K562 (cell line): ENCODE measurements at regions not wholly inside any gene's neighbourhood (a gene's known extent, or its start where the extent isn't known, plus 50 kb on each side); places are given as distances from the start of the nearest gene placed in this dataset.

ENCODE experiments used
- ATAC-seq: fragments of 200-7000 bp; cut with Tn5 transposase; 3 replicates; pipeline ENCODE4 v1.9.1; 2020; ENCODE audit warnings: moderate library complexity
- BruUV-seq: library from RNA; stranded (reverse); fragments of 400-500 nt; replicated peaks from 2 replicates; lab custom pipeline; 2021; lab: Mats Ljungman, UMichigan
- CTCF ChIA-PET: fragments of 300-600 bp; formaldehyde crosslinking; extraction: SDS; loops from one replicate; lab custom pipeline; 2021; ENCODE audit warnings: low intra/inter-chr PET ratio; lab: Yijun Ruan, JAX
- POLR2A ChIA-PET: fragments of 300-600, 350-650 bp; sonication (Branson Sonifier 250); formaldehyde crosslinking; extraction: SDS; loops from one replicate; lab custom pipeline; 2021; ENCODE audit warnings: antibody characterized with exemption, inconsistent platforms; lab: Yijun Ruan, JAX
- DNase-seq, 4 experiments: peaks; one replicate each; pipeline versions ENCODE4 v3.0.0 to v3.0.0-alpha.2; 2011 to 2018; ENCODE audit warnings: low spot score in 3 of 4, mixed read lengths in 3 of 4; ENCODE audit errors: extremely low read depth in 1 of 4
- FAIRE-seq: peaks from 2 replicates; lab custom pipeline; 2011; peaks lifted over from hg19 to GRCh38; lab: Jason Lieb, UNC
- H2AFZ ChIP-seq: 2 replicates; pipeline ENCODE4 v1.6.0; 2011; ENCODE audit warnings: low read depth, low read length, control low read depth, inconsistent platforms
- H3K27ac ChIP-seq: fragments of 200-600 bp; 3 replicates; pipeline ENCODE4 v1.8.0; 2011; ENCODE audit warnings: low read depth, mild to moderate bottlenecking, control low read depth, inconsistent platforms, low read length, moderate library complexity, mixed read lengths; ENCODE audit errors: extremely low read depth
- H3K27me3 ChIP-seq, 2 experiments: fragments of 300-600 bp in 1 of 2; 2 replicates in 1 of 2; 3 replicates in 1 of 2; pipeline versions ENCODE4 v1.6.0 to v1.8.0; 2011; ENCODE audit warnings: inconsistent platforms in 2 of 2, low read length in 2 of 2, mild to moderate bottlenecking in 1 of 2, mixed read lengths in 1 of 2, moderate library complexity in 1 of 2; ENCODE audit not compliant: control insufficient read depth in 2 of 2, insufficient read depth in 2 of 2
- H3K36me3 ChIP-seq: fragments of 300-600 bp; 3 replicates; pipeline ENCODE4 v1.8.0; 2011; ENCODE audit warnings: mild to moderate bottlenecking, low read length, inconsistent platforms; ENCODE audit not compliant: control insufficient read depth, insufficient read depth
- H3K4me1 ChIP-seq, 2 experiments: fragments of 200-600 bp in 1 of 2; replicated peaks in 1 of 2; 2 replicates in 1 of 2; 3 replicates in 1 of 2; pipeline versions ENCODE4 v1.5.1 to v1.8.0; 2011; ENCODE audit warnings: inconsistent platforms in 2 of 2, low read length in 2 of 2, mild to moderate bottlenecking in 1 of 2, mixed read lengths in 1 of 2, moderate library complexity in 1 of 2; ENCODE audit not compliant: control insufficient read depth in 2 of 2, insufficient read depth in 2 of 2
- H3K4me2 ChIP-seq: 2 replicates; pipeline ENCODE4 v1.6.1; 2011; ENCODE audit warnings: low read length, control low read depth, inconsistent platforms, mixed read lengths; ENCODE audit not compliant: insufficient read depth
- H3K4me3 ChIP-seq: fragments of 200-600 bp; sonication (generic), shearing (Covaris generic); 2 replicates; pipeline ENCODE4 v1.5.1; 2016; ENCODE audit warnings: control low read depth, inconsistent platforms
- H3K79me2 ChIP-seq: fragments of 200-600 bp; 3 replicates; pipeline ENCODE4 v1.8.0; 2011; ENCODE audit warnings: low read length, inconsistent platforms; ENCODE audit not compliant: control insufficient read depth, insufficient read depth
- H3K9ac ChIP-seq, 2 experiments: 2 replicates each; pipeline versions ENCODE4 v1.6.0 to v1.6.1; 2011; ENCODE audit warnings: low read depth in 2 of 2, low read length in 2 of 2, control low read depth in 1 of 2, inconsistent platforms in 1 of 2, mild to moderate bottlenecking in 1 of 2, mixed read lengths in 1 of 2; ENCODE audit not compliant: insufficient read depth in 1 of 2
- H3K9me1 ChIP-seq: one replicate; pipeline ENCODE4 v1.6.0; 2011; ENCODE audit warnings: inconsistent platforms, mild to moderate bottlenecking, low read length, moderate library complexity; ENCODE audit not compliant: control insufficient read depth, insufficient read depth
- H3K9me3 ChIP-seq: replicated peaks from 2 replicates; pipeline ENCODE4 v1.5.1; 2011; ENCODE audit warnings: low read depth, low read length, inconsistent platforms; ENCODE audit not compliant: control insufficient read depth, insufficient read depth
- H4K20me1 ChIP-seq: replicated peaks from 2 replicates; pipeline ENCODE4 v1.6.1; 2011; ENCODE audit warnings: low read length, inconsistent platforms, mixed read lengths; ENCODE audit not compliant: control insufficient read depth, insufficient read depth
- ADNP ChIP-seq: fragments of 200-800 bp; sonication (Bioruptor generic); IDR thresholded peaks from 2 replicates; pipeline ENCODE4 v1.6.1; 2016; ENCODE audit warnings: missing genetic modification characterization, missing compliant biosample characterization
- DACH1 ChIP-seq: fragments of 450-650 bp; IDR thresholded peaks from 2 replicates; pipeline ENCODE4 v1.6.1; 2018; ENCODE audit not compliant: partially characterized antibody
- ESRRB ChIP-seq: fragments of 250-450 bp; sonication (Bioruptor Pico); IDR thresholded peaks from 2 replicates; pipeline ENCODE4 v1.5.0; 2020; ENCODE audit warnings: mild to moderate bottlenecking, moderate library complexity, borderline replicate concordance
- LARP7 ChIP-seq: fragments of 450-650 bp; IDR thresholded peaks from 2 replicates; pipeline ENCODE4 v1.6.1; 2016
- MXI1 ChIP-seq: IDR thresholded peaks from 2 replicates; pipeline ENCODE4 v1.6.1; 2011; ENCODE audit warnings: low read depth, mild to moderate bottlenecking, improper control_type of control experiment, low read length
- PHB2 ChIP-seq: fragments of 450-650 bp; IDR thresholded peaks from 2 replicates; pipeline ENCODE4 v1.6.1; 2017; ENCODE audit warnings: low read depth
- PKNOX1 ChIP-seq: fragments of 450-650 bp; IDR thresholded peaks from 2 replicates; pipeline ENCODE4 v1.6.1; 2016
- RBM22 ChIP-seq: fragments of 200-400 bp; formaldehyde crosslinking; IDR thresholded peaks from 2 replicates; pipeline ENCODE4 v1.6.1; 2018; ENCODE audit warnings: low read length, low read depth; ENCODE audit not compliant: poor library complexity, severe bottlenecking
- RBM25 ChIP-seq: fragments of 200-400 bp; formaldehyde crosslinking; IDR thresholded peaks from 2 replicates; pipeline ENCODE4 v1.6.1; 2018; ENCODE audit warnings: low read length, low read depth, moderate library complexity; ENCODE audit not compliant: severe bottlenecking
- SNAPC5 ChIP-seq: fragments of 250-450 bp; sonication (Bioruptor Pico); IDR thresholded peaks from 2 replicates; pipeline ENCODE4 v1.8.0; 2021; ENCODE audit warnings: moderate library complexity, mild to moderate bottlenecking, inconsistent platforms
- TEAD4 ChIP-seq, 2 experiments: sonication (generic) in 1 of 2; formaldehyde crosslinking in 1 of 2; IDR thresholded peaks; 2 replicates each; pipeline versions ENCODE4 v1.6.1 to v1.8.0; 2012 to 2022; ENCODE audit warnings: borderline replicate concordance in 1 of 2, inconsistent platforms in 1 of 2, low read length in 1 of 2, mild to moderate bottlenecking in 1 of 2, missing genetic modification reagents in 1 of 2
- U2AF2 ChIP-seq: fragments of 200-400 bp; formaldehyde crosslinking; optimal IDR thresholded peaks from 2 replicates; pipeline ENCODE3; 2017; ENCODE audit warnings: low read depth, mild to moderate bottlenecking, low read length
- ZFP30 ChIP-seq: fragments of 250-450 bp; sonication (Bioruptor Pico); IDR thresholded peaks from 2 replicates; pipeline ENCODE4 v1.8.0; 2022; ENCODE audit warnings: moderate library complexity, mild to moderate bottlenecking, inconsistent platforms, borderline replicate concordance
- ZNF174 ChIP-seq: fragments of 250-450 bp; sonication (Bioruptor Pico); IDR thresholded peaks from 2 replicates; pipeline ENCODE4 v1.4.0; 2020; ENCODE audit warnings: mild to moderate bottlenecking
- ZNF586 ChIP-seq: fragments of 450-650 bp; formaldehyde crosslinking; conservative IDR thresholded peaks from 2 replicates; pipeline ENCODE4 v1.4.0; 2020; ENCODE audit warnings: mild to moderate bottlenecking, moderate library complexity
- WGBS: fragments of 100-300 bp; shearing (Covaris generic); methylation state at CpG from one replicate; pipeline ENCODE4 v1.1.6; 2016; ENCODE audit warnings: low coverage, mixed read lengths; ENCODE audit not compliant: insufficient coverage; ENCODE audit errors: missing lambda C conversion rate; 5-methylcytosine and 5-hydroxymethylcytosine counted together
- in situ Hi-C: fragments of 300-500 bp; cut with MboI; formaldehyde crosslinking; loops from 4 replicates; pipeline ENCODE4 v1.15.0; 2018; ENCODE audit warnings: inconsistent platforms, mixed read lengths
- intact Hi-C: fragments of 100-400 bp; cut with micrococcal nuclease; formaldehyde crosslinking; loops from 2 replicates; pipeline ENCODE4 v1.14.2; 2022
- TF ChIP-seq, protein P1 (sequence below): sonication (generic); formaldehyde crosslinking; IDR thresholded peaks from 2 replicates; pipeline ENCODE4 v1.8.1; 2022; ENCODE audit warnings: missing genetic modification reagents
- TF ChIP-seq, protein P2 (sequence below): sonication (generic); formaldehyde crosslinking; IDR thresholded peaks from 2 replicates; pipeline ENCODE4 v1.8.0; 2022; ENCODE audit warnings: mild to moderate bottlenecking, missing genetic modification reagents

- TF ChIP-seq, protein P1, sequence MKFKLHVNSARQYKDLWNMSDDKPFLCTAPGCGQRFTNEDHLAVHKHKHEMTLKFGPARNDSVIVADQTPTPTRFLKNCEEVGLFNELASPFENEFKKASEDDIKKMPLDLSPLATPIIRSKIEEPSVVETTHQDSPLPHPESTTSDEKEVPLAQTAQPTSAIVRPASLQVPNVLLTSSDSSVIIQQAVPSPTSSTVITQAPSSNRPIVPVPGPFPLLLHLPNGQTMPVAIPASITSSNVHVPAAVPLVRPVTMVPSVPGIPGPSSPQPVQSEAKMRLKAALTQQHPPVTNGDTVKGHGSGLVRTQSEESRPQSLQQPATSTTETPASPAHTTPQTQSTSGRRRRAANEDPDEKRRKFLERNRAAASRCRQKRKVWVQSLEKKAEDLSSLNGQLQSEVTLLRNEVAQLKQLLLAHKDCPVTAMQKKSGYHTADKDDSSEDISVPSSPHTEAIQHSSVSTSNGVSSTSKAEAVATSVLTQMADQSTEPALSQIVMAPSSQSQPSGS (CRISPR knock-in tag) = no peak
- TF ChIP-seq, protein P2, sequence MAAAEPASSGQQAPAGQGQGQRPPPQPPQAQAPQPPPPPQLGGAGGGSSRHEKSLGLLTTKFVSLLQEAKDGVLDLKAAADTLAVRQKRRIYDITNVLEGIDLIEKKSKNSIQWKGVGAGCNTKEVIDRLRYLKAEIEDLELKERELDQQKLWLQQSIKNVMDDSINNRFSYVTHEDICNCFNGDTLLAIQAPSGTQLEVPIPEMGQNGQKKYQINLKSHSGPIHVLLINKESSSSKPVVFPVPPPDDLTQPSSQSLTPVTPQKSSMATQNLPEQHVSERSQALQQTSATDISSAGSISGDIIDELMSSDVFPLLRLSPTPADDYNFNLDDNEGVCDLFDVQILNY (CRISPR knock-in tag) = no peak
- TF ChIP-seq ZNF174 = no peak
- TF ChIP-seq DACH1 = no peak
- no peak for TF ChIP-seq ZNF586 (CRISPR knock-in tag)
- TF ChIP-seq TEAD4 (IDR thresholded peaks at IDR 0.05; ENCODE audit: low read length) = no peak
- no peak for TF ChIP-seq TEAD4 (CRISPR knock-in tag; IDR thresholded peaks at IDR 0.05; ENCODE audit: borderline replicate concordance)
- TF ChIP-seq LARP7 = no peak
- no peak for TF ChIP-seq ESRRB (CRISPR knock-in tag)
- no peak for TF ChIP-seq RBM25
- no peak for TF ChIP-seq PHB2
- TF ChIP-seq MXI1 = no peak
- no peak for TF ChIP-seq ZFP30 (CRISPR knock-in tag)
- TF ChIP-seq SNAPC5 (CRISPR knock-in tag) = no peak
- no peak for TF ChIP-seq ADNP (tag)
- TF ChIP-seq RBM22 = no peak
- TF ChIP-seq PKNOX1 = no peak
- TF ChIP-seq U2AF2 = no peak
- no peaks in the 10 kb centered on the region for H3K4me1 ChIP-seq
- in situ Hi-C loops (no loop called here), intact Hi-C loops (no loop called here)
- 13% methylated on average over 2 of the region's 2 CpGs for WGBS
- no peak for DNase-seq
- CTCF ChIA-PET = no interaction called here
- no peaks in the 10 kb centered on the region for H4K20me1 ChIP-seq
- H3K9ac ChIP-seq = no peak overlapping the region
- H3K79me2 ChIP-seq = no peaks in the 10 kb centered on the region
- FAIRE-seq = no peak
- H3K4me3 ChIP-seq = no peak overlapping the region
- POLR2A ChIA-PET = interaction anchor here (1.0 kb wide), 1 partner anchor 13 kb away, joined by 6 read pairs; no protein-coding TSS in a partner anchor
- H3K27ac ChIP-seq = no peak overlapping the region
- no peaks in the 10 kb centered on the region for H3K9me1 ChIP-seq
- no peak overlapping the region for H2AFZ ChIP-seq
- H3K9me3 ChIP-seq = no peaks in the 10 kb centered on the region
- H3K27me3 ChIP-seq = no peaks in the 10 kb centered on the region
- H3K4me2 ChIP-seq = no peak overlapping the region
- BruUV-seq = no TSS peak
- H3K36me3 ChIP-seq = no peaks in the 10 kb centered on the region
- ATAC-seq = no peak
Observed at GRCh38 chr13:19023115-19023514, 158.5 kb downstream of the TUBA3C start.
